Astrocyte (in vitro differentiated cells and primary cell): ENCODE measurements at regions not wholly inside any gene's neighbourhood (a gene's known extent, or its start where the extent isn't known, plus 50 kb on each side); places are given as distances from the start of the nearest gene placed in this dataset.
A peak's percentile ranks its signal among the peaks of the same experiment; 100 is the strongest.

Experiments used
- DNase-seq: peaks from one replicate; pipeline ENCODE4 v3.0.0-alpha.2; 2010; ENCODE audit warnings: low read depth
- FAIRE-seq: peaks from 2 replicates; lab custom pipeline; 2011; peaks lifted over from hg19 to GRCh38; lab: Jason Lieb, UNC
- H2AFZ ChIP-seq: 2 replicates; pipeline ENCODE4 v1.6.0; 2012; ENCODE audit warnings: low read depth, low read length, inconsistent platforms
- H3K27ac ChIP-seq: 2 replicates; pipeline ENCODE4 v1.5.1; 2011; ENCODE audit warnings: low read depth, low read length, inconsistent platforms
- H3K27me3 ChIP-seq: 2 replicates; pipeline ENCODE4 v1.6.0; 2011; ENCODE audit warnings: low read length, inconsistent platforms; ENCODE audit not compliant: insufficient read depth
- H3K36me3 ChIP-seq: 2 replicates; pipeline ENCODE4 v1.5.1; 2011; ENCODE audit warnings: low read length, inconsistent platforms; ENCODE audit not compliant: insufficient read depth
- H3K4me1 ChIP-seq: 2 replicates; pipeline ENCODE4 v1.5.1; 2011; ENCODE audit warnings: low read length, inconsistent platforms; ENCODE audit not compliant: insufficient read depth
- H3K4me2 ChIP-seq: 2 replicates; pipeline ENCODE4 v1.6.0; 2012; ENCODE audit warnings: low read length, inconsistent platforms
- H3K4me3 ChIP-seq: 2 replicates; pipeline ENCODE4 v1.5.1; 2011; ENCODE audit warnings: low read depth, mild to moderate bottlenecking, low read length, inconsistent platforms; ENCODE audit not compliant: insufficient read depth
- H3K79me2 ChIP-seq: 2 replicates; pipeline ENCODE4 v1.6.0; 2012; ENCODE audit warnings: mild to moderate bottlenecking, low read length, inconsistent platforms; ENCODE audit not compliant: insufficient read depth
- H3K9ac ChIP-seq: 2 replicates; pipeline ENCODE4 v1.6.0; 2012; ENCODE audit warnings: mild to moderate bottlenecking, low read length, inconsistent platforms
- H3K9me3 ChIP-seq: 2 replicates; pipeline ENCODE4 v1.5.1; 2012; ENCODE audit warnings: low read depth, mild to moderate bottlenecking, low read length, inconsistent platforms; ENCODE audit not compliant: insufficient read depth
- H4K20me1 ChIP-seq: 2 replicates; pipeline ENCODE4 v1.6.0; 2012; ENCODE audit warnings: low read length, inconsistent platforms; ENCODE audit not compliant: insufficient read depth
- H3K27ac Mint-ChIP-seq: one replicate; pipeline ENCODE4 v1.8.0; 2021; ENCODE audit warnings: mild to moderate bottlenecking, mixed read lengths; ENCODE audit not compliant: unreplicated experiment
- H3K27me3 Mint-ChIP-seq: one replicate; pipeline ENCODE4 v1.8.0; 2021; ENCODE audit warnings: low read depth, mixed read lengths; ENCODE audit not compliant: unreplicated experiment
- H3K36me3 Mint-ChIP-seq: one replicate; pipeline ENCODE4 v1.8.0; 2021; ENCODE audit warnings: low read depth, mixed read lengths; ENCODE audit not compliant: unreplicated experiment
- H3K4me1 Mint-ChIP-seq: one replicate; pipeline ENCODE4 v1.8.0; 2021; ENCODE audit warnings: low read depth, mixed read lengths; ENCODE audit not compliant: unreplicated experiment
- H3K4me3 Mint-ChIP-seq: one replicate; pipeline ENCODE4 v1.8.0; 2021; ENCODE audit warnings: mild to moderate bottlenecking, moderate library complexity, mixed read lengths; ENCODE audit not compliant: unreplicated experiment
- H3K9me3 Mint-ChIP-seq: one replicate; pipeline ENCODE4 v1.8.0; 2021; ENCODE audit warnings: mild to moderate bottlenecking, mixed read lengths; ENCODE audit not compliant: unreplicated experiment
- CTCF ChIP-seq: IDR thresholded peaks from 2 replicates; pipeline ENCODE4 v1.5.1; 2011; ENCODE audit warnings: low read depth, mild to moderate bottlenecking, inconsistent platforms, low read length, moderate library complexity; ENCODE audit not compliant: insufficient read depth
- EZH2 ChIP-seq: IDR thresholded peaks from 2 replicates; pipeline ENCODE4 v1.6.1; 2012; ENCODE audit warnings: mild to moderate bottlenecking, low read length, inconsistent platforms; ENCODE audit not compliant: insufficient read depth

GRCh38 chr1:114342376-114342775 lies 168.6 kb downstream of the TRIM33 start:
- H3K4me3 ChIP-seq, result no peak overlapping the region
- no peaks in the 10 kb centered on the region for H3K36me3 ChIP-seq
- Mint-ChIP-seq H3K27ac (no peak overlapping the region), H3K4me1 (no peaks in the 10 kb centered on the region), H3K9me3 (no peaks in the 10 kb centered on the region), H3K4me3 (no peak overlapping the region), H3K36me3 (peaks cover under 1% of the 10 kb centered on the region), H3K27me3 (peaks cover 6% of the 10 kb centered on the region)
- no peaks in the 10 kb centered on the region for H3K27me3 ChIP-seq
- no peak for FAIRE-seq
- DNase-seq, result no peak
- H3K4me1 ChIP-seq, result peaks cover 10% of the 10 kb centered on the region
- no peak overlapping the region for H2AFZ ChIP-seq
- no peaks in the 10 kb centered on the region for H4K20me1 ChIP-seq
- H3K79me2 ChIP-seq, result no peaks in the 10 kb centered on the region
- no peak overlapping the region for H3K4me2 ChIP-seq
- H3K9ac ChIP-seq, result no peak overlapping the region
- H3K9me3 ChIP-seq, result no peaks in the 10 kb centered on the region
- TF ChIP-seq CTCF (no peak), EZH2 (no peak)
- no peak overlapping the region for H3K27ac ChIP-seq

- H4K20me1 ChIP-seq, result no peaks in the 10 kb centered on the region
- no peak overlapping the region for H3K4me3 Mint-ChIP-seq
- no peak overlapping the region for H3K9ac ChIP-seq
- H3K79me2 ChIP-seq, result no peaks in the 10 kb centered on the region
- TF ChIP-seq CTCF, result no peak
- H2AFZ ChIP-seq, result no peak overlapping the region
- H3K9me3 ChIP-seq, result no peaks in the 10 kb centered on the region
- peaks cover 2% of the 10 kb centered on the region for H3K36me3 Mint-ChIP-seq
- H3K27ac ChIP-seq, result no peak overlapping the region
- no peaks in the 10 kb centered on the region for H3K4me1 Mint-ChIP-seq
- no peaks in the 10 kb centered on the region for H3K27me3 ChIP-seq
- peak overlapping the region; percentile 20 for H3K4me2 ChIP-seq
- no peaks in the 10 kb centered on the region for H3K9me3 Mint-ChIP-seq
- no peak overlapping the region for H3K27ac Mint-ChIP-seq
- peaks cover 2% of the 10 kb centered on the region for H3K27me3 Mint-ChIP-seq
- no peak overlapping the region for H3K4me3 ChIP-seq
- H3K36me3 ChIP-seq, result no peaks in the 10 kb centered on the region
- no peak for FAIRE-seq
- peaks cover 10% of the 10 kb centered on the region for H3K4me1 ChIP-seq
- DNase-seq, result peak; percentile 59
Observed at GRCh38 chr1:114341856-114342255, 169.1 kb downstream of the TRIM33 start.

- Histone ChIP-seq H3K9ac (no peak overlapping the region), H3K4me1 (peaks cover 10% of the 10 kb centered on the region), H3K4me3 (no peak overlapping the region), H3K36me3 (no peaks in the 10 kb centered on the region), H3K9me3 (no peaks in the 10 kb centered on the region), H3K27me3 (no peaks in the 10 kb centered on the region), H3K79me2 (no peaks in the 10 kb centered on the region), H2AFZ (no peak overlapping the region), H3K4me2 (no peak overlapping the region), H3K27ac (no peak overlapping the region), H4K20me1 (no peaks in the 10 kb centered on the region)
- Mint-ChIP-seq H3K4me3 (no peak overlapping the region), H3K9me3 (no peaks in the 10 kb centered on the region), H3K36me3 (peaks cover 2% of the 10 kb centered on the region), H3K27ac (no peak overlapping the region), H3K27me3 (peaks cover 2% of the 10 kb centered on the region), H3K4me1 (no peaks in the 10 kb centered on the region)
- FAIRE-seq (no peak), DNase-seq (no peak)
- TF ChIP-seq EZH2, result no peak
- TF ChIP-seq CTCF, result no peak
Observed at GRCh38 chr1:114341299-114341698, 169.7 kb downstream of the TRIM33 start.
